Right kidney (tissue), 1 donor: ENCODE measurements at regions not wholly inside any gene's neighbourhood (a gene's known extent, or its start where the extent isn't known, plus 50 kb on each side); places are given as distances from the start of the nearest gene placed in this dataset.

ENCODE experiments used
- DNase-seq: peaks from one replicate; pipeline ENCODE4 v3.0.0-alpha.2; 2016

GRCh38 chr4:52288212-52288855 is 237.2 kb downstream of the SPATA18 start:
- DNase-seq = no peak

- DNase-seq = no peak
Measured at GRCh38 chr4:52290466-52290865, 239.4 kb downstream of the SPATA18 start.

GRCh38 chr4:52292245-52292644 is 241.1 kb downstream of the SPATA18 start:
- DNase-seq = no peak

GRCh38 chr4:52296341-52296740 is 245.2 kb downstream of the SPATA18 start:
- DNase-seq = no peak

GRCh38 chr4:52298444-52298843 is 247.3 kb downstream of the SPATA18 start:
- no peak for DNase-seq

GRCh38 chr4:52299120-52299519 is 248.0 kb downstream of the SPATA18 start:
- DNase-seq = no peak

- no peak for DNase-seq
Measured at GRCh38 chr4:52311464-52312125, 260.5 kb downstream of the SPATA18 start.

- DNase-seq = no peak
Measured at GRCh38 chr4:52312722-52313121, 261.6 kb downstream of the SPATA18 start.

- DNase-seq = no peak
Measured at GRCh38 chr4:52317361-52317879, 266.3 kb downstream of the SPATA18 start.

- DNase-seq = no peak
Measured at GRCh38 chr4:52317981-52318380, 266.9 kb downstream of the SPATA18 start.

GRCh38 chr4:52329894-52330293 is 278.8 kb downstream of the SPATA18 start:
- DNase-seq = no peak

- DNase-seq = no peak
Measured at GRCh38 chr4:52343595-52343994, 292.5 kb downstream of the SPATA18 start.

GRCh38 chr4:52350926-52351325 is 299.8 kb downstream of the SPATA18 start:
- no peak for DNase-seq

GRCh38 chr4:52358366-52358765 is 300.7 kb downstream of the USP46 start:
- DNase-seq = no peak

- DNase-seq = peak; percentile 18
Measured at GRCh38 chr4:52358883-52359321, 300.2 kb downstream of the USP46 start.

GRCh38 chr4:52366191-52366590 is 292.9 kb downstream of the USP46 start:
- no peak for DNase-seq

- no peak for DNase-seq
Measured at GRCh38 chr4:52366621-52367020, 292.5 kb downstream of the USP46 start.

GRCh38 chr4:52367282-52367830 is 291.7 kb downstream of the USP46 start:
- DNase-seq = no peak

- DNase-seq = no peak
Measured at GRCh38 chr4:52368895-52369294, 290.2 kb downstream of the USP46 start.

GRCh38 chr4:52369649-52370048 is 289.5 kb downstream of the USP46 start:
- no peak for DNase-seq

GRCh38 chr4:52370576-52370975 is 288.5 kb downstream of the USP46 start:
- DNase-seq = no peak

- peak; percentile 11 for DNase-seq
Measured at GRCh38 chr4:52371841-52372240, 287.3 kb downstream of the USP46 start.

- no peak for DNase-seq
Measured at GRCh38 chr4:52372269-52372668, 286.8 kb downstream of the USP46 start.

GRCh38 chr4:52372747-52373146 is 286.4 kb downstream of the USP46 start:
- no peak for DNase-seq
